ENCODE measurements at regions not wholly inside any gene's neighbourhood (a gene's known extent, or its start where the extent isn't known, plus 50 kb on each side); places are given as distances from the start of the nearest gene placed in this dataset.

DNA sequence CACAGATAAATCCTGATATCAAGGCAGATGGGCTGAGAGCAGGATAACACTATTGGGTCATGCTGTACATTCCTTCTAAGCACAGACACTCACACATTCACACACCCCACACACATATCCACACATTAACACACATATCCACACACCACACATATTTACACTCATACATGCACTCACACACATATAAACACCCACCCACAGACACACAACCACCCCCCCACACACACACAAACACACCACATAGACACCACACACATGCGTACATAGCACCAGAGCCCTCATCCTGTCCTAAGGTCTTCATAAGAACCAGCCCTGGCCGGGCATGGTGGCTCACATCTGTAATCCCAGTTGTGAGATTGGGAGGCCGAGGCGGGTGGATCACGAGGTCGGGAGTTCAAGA is 322.3 kb upstream of the ADCY2 start:
- TF ChIP-seq, protein P1, sequence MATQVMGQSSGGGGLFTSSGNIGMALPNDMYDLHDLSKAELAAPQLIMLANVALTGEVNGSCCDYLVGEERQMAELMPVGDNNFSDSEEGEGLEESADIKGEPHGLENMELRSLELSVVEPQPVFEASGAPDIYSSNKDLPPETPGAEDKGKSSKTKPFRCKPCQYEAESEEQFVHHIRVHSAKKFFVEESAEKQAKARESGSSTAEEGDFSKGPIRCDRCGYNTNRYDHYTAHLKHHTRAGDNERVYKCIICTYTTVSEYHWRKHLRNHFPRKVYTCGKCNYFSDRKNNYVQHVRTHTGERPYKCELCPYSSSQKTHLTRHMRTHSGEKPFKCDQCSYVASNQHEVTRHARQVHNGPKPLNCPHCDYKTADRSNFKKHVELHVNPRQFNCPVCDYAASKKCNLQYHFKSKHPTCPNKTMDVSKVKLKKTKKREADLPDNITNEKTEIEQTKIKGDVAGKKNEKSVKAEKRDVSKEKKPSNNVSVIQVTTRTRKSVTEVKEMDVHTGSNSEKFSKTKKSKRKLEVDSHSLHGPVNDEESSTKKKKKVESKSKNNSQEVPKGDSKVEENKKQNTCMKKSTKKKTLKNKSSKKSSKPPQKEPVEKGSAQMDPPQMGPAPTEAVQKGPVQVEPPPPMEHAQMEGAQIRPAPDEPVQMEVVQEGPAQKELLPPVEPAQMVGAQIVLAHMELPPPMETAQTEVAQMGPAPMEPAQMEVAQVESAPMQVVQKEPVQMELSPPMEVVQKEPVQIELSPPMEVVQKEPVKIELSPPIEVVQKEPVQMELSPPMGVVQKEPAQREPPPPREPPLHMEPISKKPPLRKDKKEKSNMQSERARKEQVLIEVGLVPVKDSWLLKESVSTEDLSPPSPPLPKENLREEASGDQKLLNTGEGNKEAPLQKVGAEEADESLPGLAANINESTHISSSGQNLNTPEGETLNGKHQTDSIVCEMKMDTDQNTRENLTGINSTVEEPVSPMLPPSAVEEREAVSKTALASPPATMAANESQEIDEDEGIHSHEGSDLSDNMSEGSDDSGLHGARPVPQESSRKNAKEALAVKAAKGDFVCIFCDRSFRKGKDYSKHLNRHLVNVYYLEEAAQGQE (IDR thresholded peaks at IDR 0.05; ENCODE audit: low read depth), result no peak
- TF ChIP-seq ZBTB7A (IDR thresholded peaks at IDR 0.05; ENCODE audit: low read depth) (no peak), CREB1 (IDR thresholded peaks at IDR 0.05; ENCODE audit: low read depth) (no peak), CEBPB (IDR thresholded peaks at IDR 0.05) (no peak), TCF12 (IDR thresholded peaks at IDR 0.05; ENCODE audit: low read depth) (no peak), YY1 (IDR thresholded peaks at IDR 0.05; ENCODE audit: low read depth) (no peak), TAF1 (IDR thresholded peaks at IDR 0.05; ENCODE audit: low read depth) (no peak), EP300 (IDR thresholded peaks at IDR 0.05; ENCODE audit: borderline replicate concordance) (no peak)
- TF ChIP-seq, protein P2, sequence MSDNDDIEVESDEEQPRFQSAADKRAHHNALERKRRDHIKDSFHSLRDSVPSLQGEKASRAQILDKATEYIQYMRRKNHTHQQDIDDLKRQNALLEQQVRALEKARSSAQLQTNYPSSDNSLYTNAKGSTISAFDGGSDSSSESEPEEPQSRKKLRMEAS (IDR thresholded peaks at IDR 0.05), result no peak

DNA sequence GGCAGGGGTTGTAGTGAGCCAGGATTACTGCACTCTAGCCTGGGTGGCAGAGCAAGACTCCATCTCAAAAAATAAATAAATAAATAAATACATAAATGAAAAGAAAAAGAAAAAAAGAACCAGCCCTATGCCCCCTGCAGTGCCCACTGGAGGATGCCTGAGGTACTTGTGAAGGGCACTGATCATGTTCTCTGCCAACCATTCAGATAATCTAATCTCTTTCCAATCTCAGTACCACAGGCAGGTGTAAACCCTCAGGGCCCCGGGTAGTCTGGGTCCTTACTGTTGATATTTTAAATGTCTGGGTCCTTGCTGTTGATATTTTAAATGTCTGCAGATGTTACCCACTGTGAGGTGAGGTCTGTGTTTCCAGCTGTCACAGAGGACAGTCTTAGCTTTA is 321.8 kb upstream of the ADCY2 start:
- TF ChIP-seq TEAD4 (IDR thresholded peaks at IDR 0.05) (no peak), EP300 (IDR thresholded peaks at IDR 0.05; ENCODE audit: borderline replicate concordance) (no peak), TAF1 (IDR thresholded peaks at IDR 0.05; ENCODE audit: low read depth) (no peak), YY1 (IDR thresholded peaks at IDR 0.05; ENCODE audit: low read depth) (no peak)

DNA sequence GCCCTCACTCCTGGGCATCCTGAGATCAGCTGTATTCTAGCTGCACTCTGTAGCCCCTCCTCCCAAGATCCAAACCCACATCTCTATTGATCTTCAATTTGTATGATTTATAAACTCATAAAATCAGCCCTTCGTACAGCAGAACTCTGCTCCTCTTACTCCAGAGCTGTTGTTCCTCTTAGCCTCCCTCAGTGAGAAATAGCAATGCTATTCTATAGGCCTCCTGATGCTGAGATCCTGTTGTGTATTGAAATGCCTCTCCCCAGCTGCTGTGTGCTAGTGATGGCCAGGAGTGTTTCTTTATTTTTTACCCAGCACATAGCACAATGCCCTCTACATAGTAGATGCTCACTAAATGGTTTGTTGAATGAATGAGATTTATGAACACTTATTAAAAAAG is 320.5 kb upstream of the ADCY2 start:
- no peak for TF ChIP-seq CREB1 (IDR thresholded peaks at IDR 0.05; ENCODE audit: low read depth)
- no peak for TF ChIP-seq EGR1 (IDR thresholded peaks at IDR 0.05)
- TF ChIP-seq NFIC (IDR thresholded peaks at IDR 0.05), result no peak
- TF ChIP-seq, protein P1 (IDR thresholded peaks at IDR 0.05; ENCODE audit: low read depth), result no peak
- TF ChIP-seq FOXM1 (IDR thresholded peaks at IDR 0.05; ENCODE audit: borderline replicate concordance, low read depth), result no peak
- no peak for TF ChIP-seq EP300 (IDR thresholded peaks at IDR 0.05; ENCODE audit: borderline replicate concordance)
- no peak for TF ChIP-seq ZBTB7A (IDR thresholded peaks at IDR 0.05; ENCODE audit: low read depth)

DNA sequence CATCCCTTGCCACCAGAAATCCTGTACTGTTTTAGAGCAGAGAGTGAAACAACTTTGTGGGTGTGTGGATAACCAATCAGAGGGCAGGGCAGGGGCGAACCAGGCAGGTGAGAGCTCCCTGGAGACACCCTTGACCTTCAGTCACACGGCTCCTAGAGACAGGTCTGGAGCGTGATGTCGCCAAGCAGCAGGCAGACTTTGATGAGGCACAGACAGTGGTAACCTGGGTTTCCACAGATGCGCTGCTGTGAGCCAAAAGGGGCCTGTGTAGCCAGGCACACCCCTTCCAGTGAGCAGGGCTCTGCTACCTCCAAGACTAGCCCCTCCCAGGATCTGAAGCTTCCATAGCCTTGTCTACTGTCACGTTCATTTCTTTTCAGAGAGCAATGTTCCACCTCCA is 317.8 kb upstream of the ADCY2 start:
- TF ChIP-seq FOXM1 (IDR thresholded peaks at IDR 0.05; ENCODE audit: borderline replicate concordance, low read depth) (no peak), YY1 (IDR thresholded peaks at IDR 0.05; ENCODE audit: low read depth) (no peak), EGR1 (IDR thresholded peaks at IDR 0.05) (no peak)

DNA sequence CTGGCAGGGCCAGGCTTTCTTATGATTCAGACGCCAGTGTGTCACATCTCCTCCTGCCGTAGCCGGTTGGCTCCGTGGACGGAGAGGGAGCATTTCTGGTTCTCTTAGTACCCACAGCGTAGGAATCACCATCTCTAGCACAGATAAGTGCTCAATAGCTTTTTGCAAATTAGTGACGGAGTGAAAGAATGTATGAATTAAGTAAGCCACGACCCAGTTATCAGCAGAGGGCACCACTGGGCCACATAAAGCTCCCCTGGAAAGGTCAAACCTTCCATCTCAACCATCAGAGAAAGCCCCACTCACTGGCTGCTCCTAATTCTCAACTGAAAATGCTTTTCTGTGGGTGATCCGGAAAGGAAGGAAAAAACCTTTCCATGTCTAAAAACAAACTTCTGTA is 317.0 kb upstream of the ADCY2 start:
- TF ChIP-seq, protein P3, sequence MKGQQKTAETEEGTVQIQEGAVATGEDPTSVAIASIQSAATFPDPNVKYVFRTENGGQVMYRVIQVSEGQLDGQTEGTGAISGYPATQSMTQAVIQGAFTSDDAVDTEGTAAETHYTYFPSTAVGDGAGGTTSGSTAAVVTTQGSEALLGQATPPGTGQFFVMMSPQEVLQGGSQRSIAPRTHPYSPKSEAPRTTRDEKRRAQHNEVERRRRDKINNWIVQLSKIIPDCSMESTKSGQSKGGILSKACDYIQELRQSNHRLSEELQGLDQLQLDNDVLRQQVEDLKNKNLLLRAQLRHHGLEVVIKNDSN (IDR thresholded peaks at IDR 0.05), result no peak
- peak; percentile 35; the same call in 1 of the 2 replicates for TF ChIP-seq RAD21 (IDR thresholded peaks at IDR 0.05; ENCODE audit: low read depth)

DNA sequence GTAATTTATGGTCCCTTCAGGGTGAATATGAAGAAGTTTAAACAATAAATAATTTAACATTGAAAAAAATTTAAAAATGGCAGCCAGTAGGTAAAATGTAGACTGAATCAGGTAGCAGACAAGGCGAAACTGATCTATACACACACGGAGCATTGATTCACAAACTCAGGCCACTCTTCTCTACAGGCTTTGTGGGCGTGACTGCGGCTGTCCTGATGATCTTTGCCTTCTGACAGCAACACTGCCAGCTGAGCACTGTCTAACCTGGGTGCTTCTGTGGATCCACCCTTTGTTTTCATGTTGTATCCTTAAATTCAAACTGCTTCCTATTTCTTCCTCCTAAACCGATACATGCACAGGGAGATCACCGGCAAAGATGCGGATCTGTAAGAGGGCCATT is 315.4 kb upstream of the ADCY2 start:
- TF ChIP-seq CREB1 (IDR thresholded peaks at IDR 0.05; ENCODE audit: low read depth) (no peak), TAF1 (IDR thresholded peaks at IDR 0.05; ENCODE audit: low read depth) (no peak), FOXM1 (IDR thresholded peaks at IDR 0.05; ENCODE audit: borderline replicate concordance, low read depth) (no peak), RAD21 (IDR thresholded peaks at IDR 0.05; ENCODE audit: low read depth) (no peak), TCF12 (IDR thresholded peaks at IDR 0.05; ENCODE audit: low read depth) (no peak), NFIC (IDR thresholded peaks at IDR 0.05) (no peak), YY1 (IDR thresholded peaks at IDR 0.05; ENCODE audit: low read depth) (no peak), EGR1 (IDR thresholded peaks at IDR 0.05) (no peak), ZBTB7A (IDR thresholded peaks at IDR 0.05; ENCODE audit: low read depth) (no peak), EP300 (IDR thresholded peaks at IDR 0.05; ENCODE audit: borderline replicate concordance) (no peak), TEAD4 (IDR thresholded peaks at IDR 0.05) (no peak)
- TF ChIP-seq, protein P1 (IDR thresholded peaks at IDR 0.05; ENCODE audit: low read depth), result no peak
- TF ChIP-seq, protein P3 (IDR thresholded peaks at IDR 0.05), result no peak
- TF ChIP-seq, protein P2 (IDR thresholded peaks at IDR 0.05), result no peak

All from Ishikawa (cell line).